Endothelial cell of umbilical vein (primary cell): ENCODE measurements at regions not wholly inside any gene's neighbourhood (a gene's known extent, or its start where the extent isn't known, plus 50 kb on each side); places are given as distances from the start of the nearest gene placed in this dataset.

Source experiments
- BruUV-seq: library from RNA; stranded (reverse); fragments of 400-500 nt; replicated peaks from 2 replicates; lab custom pipeline; 2021; lab: Mats Ljungman, UMichigan
- CTCF ChIA-PET: fragments of 300-600, 350-600 bp; sonication (Branson Sonifier 250); formaldehyde crosslinking; loops from one replicate; lab custom pipeline; 2021; ENCODE audit warnings: antibody characterized with exemption, inconsistent platforms; lab: Charles Lee
- POLR2A ChIA-PET: fragments of 300-600, 350-600 bp; sonication (Branson Sonifier 250); formaldehyde crosslinking; loops from one replicate; lab custom pipeline; 2021; ENCODE audit warnings: antibody characterized with exemption, inconsistent platforms; lab: Charles Lee
- DNase-seq: peaks from one replicate; pipeline ENCODE4 v3.0.0-alpha.2; 2011; ENCODE audit warnings: low read depth, low spot score
- FAIRE-seq: peaks from 2 replicates; lab custom pipeline; 2011; peaks lifted over from hg19 to GRCh38; lab: Jason Lieb, UNC
- H2AFZ ChIP-seq: 2 replicates; pipeline ENCODE4 v1.6.0; 2012; ENCODE audit warnings: low read depth, low read length, control low read depth, inconsistent platforms
- H3K27ac ChIP-seq: 2 replicates; pipeline ENCODE4 v1.5.1; 2011; ENCODE audit warnings: low read depth, mild to moderate bottlenecking, control low read depth, low read length, moderate library complexity; ENCODE audit not compliant: insufficient read depth
- H3K27me3 ChIP-seq, 2 experiments: 2 replicates each; pipeline versions ENCODE4 v1.6.0 to v1.6.1; 2011; ENCODE audit warnings: low read length in 2 of 2, mixed read lengths in 1 of 2; ENCODE audit not compliant: control insufficient read depth in 2 of 2, insufficient read depth in 2 of 2
- H3K36me3 ChIP-seq, 2 experiments: 2 replicates in 1 of 2; 3 replicates in 1 of 2; pipeline ENCODE4 v1.5.1; 2011; ENCODE audit warnings: low read length in 2 of 2, mild to moderate bottlenecking in 1 of 2, moderate library complexity in 1 of 2; ENCODE audit not compliant: control insufficient read depth in 2 of 2, insufficient read depth in 2 of 2; ENCODE audit errors: extremely low read depth in 1 of 2
- H3K4me1 ChIP-seq: 3 replicates; pipeline ENCODE4 v1.5.1; 2011; ENCODE audit warnings: mild to moderate bottlenecking, low read length; ENCODE audit not compliant: control insufficient read depth, insufficient read depth; ENCODE audit errors: extremely low read depth
- H3K4me2 ChIP-seq: 2 replicates; pipeline ENCODE4 v1.6.1; 2011; ENCODE audit warnings: low read length, control low read depth, mixed read lengths; ENCODE audit not compliant: insufficient read depth
- H3K4me3 ChIP-seq, 3 experiments: fragments of 200-600 bp in 1 of 3; sonication (generic), shearing (Covaris generic) in 1 of 3; replicated peaks in 1 of 3; 2 replicates each; pipeline ENCODE4 v1.5.1; 2011 to 2016; ENCODE audit warnings: control low read depth in 3 of 3, low read length in 3 of 3, mild to moderate bottlenecking in 2 of 3, inconsistent platforms in 1 of 3, low read depth in 1 of 3, moderate library complexity in 1 of 3; ENCODE audit not compliant: insufficient read depth in 1 of 3
- H3K79me2 ChIP-seq: 2 replicates; pipeline ENCODE4 v1.6.0; 2012; ENCODE audit warnings: low read length, inconsistent platforms; ENCODE audit not compliant: control insufficient read depth, insufficient read depth
- H3K9ac ChIP-seq: replicated peaks from 2 replicates; pipeline ENCODE3; 2011; ENCODE audit warnings: low read length, control low read depth; ENCODE audit not compliant: insufficient read depth; ENCODE audit errors: extremely low read depth
- H3K9me1 ChIP-seq: replicated peaks from 3 replicates; pipeline ENCODE4 v1.6.0; 2011; ENCODE audit warnings: mild to moderate bottlenecking, low read length; ENCODE audit not compliant: control insufficient read depth, insufficient read depth; ENCODE audit errors: extremely low read depth
- H3K9me3 ChIP-seq: replicated peaks from 2 replicates; pipeline ENCODE4 v1.5.1; 2012; ENCODE audit warnings: low read length, inconsistent platforms; ENCODE audit not compliant: control insufficient read depth, insufficient read depth
- H4K20me1 ChIP-seq: replicated peaks from 2 replicates; pipeline ENCODE3; 2011; ENCODE audit warnings: mild to moderate bottlenecking, low read length; ENCODE audit not compliant: control insufficient read depth, insufficient read depth; ENCODE audit errors: extremely low read depth
- EZH2 ChIP-seq: IDR thresholded peaks from 2 replicates; pipeline ENCODE4 v1.6.1; 2012; ENCODE audit warnings: borderline replicate concordance, low read depth, mild to moderate bottlenecking, moderate library complexity, low read length, inconsistent platforms; ENCODE audit not compliant: severe bottlenecking
- FOS ChIP-seq: IDR thresholded peaks from 2 replicates; pipeline ENCODE4 v1.6.1; 2011; ENCODE audit warnings: mild to moderate bottlenecking, low read length, moderate library complexity, borderline replicate concordance; ENCODE audit not compliant: insufficient read depth
- GATA2 ChIP-seq: IDR thresholded peaks from 2 replicates; pipeline ENCODE4 v1.7.0; 2011; ENCODE audit warnings: low read depth, mild to moderate bottlenecking, moderate library complexity, mixed read lengths, low read length; ENCODE audit not compliant: insufficient read length, insufficient read depth
- JUN ChIP-seq: IDR thresholded peaks from 2 replicates; pipeline ENCODE4 v1.6.1; 2011; ENCODE audit warnings: borderline replicate concordance, low read depth; ENCODE audit not compliant: insufficient read length, insufficient read depth
- MAX ChIP-seq: IDR thresholded peaks from 2 replicates; pipeline ENCODE4 v1.6.1; 2011; ENCODE audit not compliant: insufficient read depth, insufficient read length
- MYC ChIP-seq: IDR thresholded peaks from one replicate; pipeline ENCODE4 v1.6.1; 2011; ENCODE audit warnings: mild to moderate bottlenecking, low read depth, low read length
- POLR2A ChIP-seq: IDR thresholded peaks from 2 replicates; pipeline ENCODE4 v1.6.1; 2012; ENCODE audit warnings: low read depth, mild to moderate bottlenecking, control low read depth, low read length
- POLR2AphosphoS5 ChIP-seq: IDR thresholded peaks from 2 replicates; pipeline ENCODE4 v1.6.1; 2012; ENCODE audit warnings: low read depth, mild to moderate bottlenecking, control low read depth, low read length, moderate library complexity; ENCODE audit not compliant: insufficient read depth
- dilution Hi-C: fragments of 300-500 bp; cut with MboI; formaldehyde crosslinking; loops from one replicate; pipeline ENCODE4 v1.15.0; 2019; ENCODE audit warnings: low sequenced_read_pairs; ENCODE audit not compliant: extremely low pct_ligation_motif_present
- intact Hi-C: fragments of 100-400 bp; cut with micrococcal nuclease; formaldehyde crosslinking; loops from one replicate; pipeline ENCODE4 v1.10.0; 2022
- TF ChIP-seq, protein P1 (sequence below), 2 donors: IDR thresholded peaks; 1 replicate in 1 of 2; 2 replicates in 1 of 2; pipeline ENCODE4 v1.5.1; 2011; ENCODE audit warnings: low read length in 2 of 2, mild to moderate bottlenecking in 2 of 2, moderate library complexity in 2 of 2, control low read depth in 1 of 2, inconsistent platforms in 1 of 2, low read depth in 1 of 2; ENCODE audit not compliant: insufficient read depth in 1 of 2; ENCODE audit errors: extremely low read depth in 1 of 2

GRCh38 chr18:66995270-66995669 lies 391.4 kb upstream of the CDH19 start:
- ChIA-PET POLR2A (no interaction called here), CTCF (no interaction called here)
- dilution Hi-C loops (no loop called here), intact Hi-C loops (no loop called here)
- no peak overlapping the region for H3K4me3 ChIP-seq
- BruUV-seq = no TSS peak
- H3K9ac ChIP-seq = no peak overlapping the region
- H4K20me1 ChIP-seq = no peaks in the 10 kb centered on the region
- no peak overlapping the region for H3K4me2 ChIP-seq
- H3K36me3 ChIP-seq = no peaks in the 10 kb centered on the region
- H3K27me3 ChIP-seq = no peaks in the 10 kb centered on the region
- DNase-seq (no peak), FAIRE-seq (no peak)
- H2AFZ ChIP-seq = no peak overlapping the region
- no peaks in the 10 kb centered on the region for H3K9me3 ChIP-seq
- no peaks in the 10 kb centered on the region for H3K79me2 ChIP-seq
- H3K9me1 ChIP-seq = no peaks in the 10 kb centered on the region
- TF ChIP-seq JUN (no peak), EZH2 (no peak), MAX (no peak), FOS (no peak), POLR2A (no peak), POLR2AphosphoS5 (no peak), GATA2 (no peak), MYC (no peak)
- TF ChIP-seq, protein P1, sequence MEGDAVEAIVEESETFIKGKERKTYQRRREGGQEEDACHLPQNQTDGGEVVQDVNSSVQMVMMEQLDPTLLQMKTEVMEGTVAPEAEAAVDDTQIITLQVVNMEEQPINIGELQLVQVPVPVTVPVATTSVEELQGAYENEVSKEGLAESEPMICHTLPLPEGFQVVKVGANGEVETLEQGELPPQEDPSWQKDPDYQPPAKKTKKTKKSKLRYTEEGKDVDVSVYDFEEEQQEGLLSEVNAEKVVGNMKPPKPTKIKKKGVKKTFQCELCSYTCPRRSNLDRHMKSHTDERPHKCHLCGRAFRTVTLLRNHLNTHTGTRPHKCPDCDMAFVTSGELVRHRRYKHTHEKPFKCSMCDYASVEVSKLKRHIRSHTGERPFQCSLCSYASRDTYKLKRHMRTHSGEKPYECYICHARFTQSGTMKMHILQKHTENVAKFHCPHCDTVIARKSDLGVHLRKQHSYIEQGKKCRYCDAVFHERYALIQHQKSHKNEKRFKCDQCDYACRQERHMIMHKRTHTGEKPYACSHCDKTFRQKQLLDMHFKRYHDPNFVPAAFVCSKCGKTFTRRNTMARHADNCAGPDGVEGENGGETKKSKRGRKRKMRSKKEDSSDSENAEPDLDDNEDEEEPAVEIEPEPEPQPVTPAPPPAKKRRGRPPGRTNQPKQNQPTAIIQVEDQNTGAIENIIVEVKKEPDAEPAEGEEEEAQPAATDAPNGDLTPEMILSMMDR (IDR thresholded peaks at IDR 0.05; ENCODE audit: extremely low read depth in 1 of 2, insufficient read depth in 1 of 2, low read depth in 1 of 2, low read length in 2 of 2) = no peak
- no peaks in the 10 kb centered on the region for H3K4me1 ChIP-seq
- H3K27ac ChIP-seq = no peak overlapping the region
